ENCODE measurements at regions not wholly inside any gene's neighbourhood (a gene's known extent, or its start where the extent isn't known, plus 50 kb on each side); places are given as distances from the start of the nearest gene placed in this dataset.

DNA sequence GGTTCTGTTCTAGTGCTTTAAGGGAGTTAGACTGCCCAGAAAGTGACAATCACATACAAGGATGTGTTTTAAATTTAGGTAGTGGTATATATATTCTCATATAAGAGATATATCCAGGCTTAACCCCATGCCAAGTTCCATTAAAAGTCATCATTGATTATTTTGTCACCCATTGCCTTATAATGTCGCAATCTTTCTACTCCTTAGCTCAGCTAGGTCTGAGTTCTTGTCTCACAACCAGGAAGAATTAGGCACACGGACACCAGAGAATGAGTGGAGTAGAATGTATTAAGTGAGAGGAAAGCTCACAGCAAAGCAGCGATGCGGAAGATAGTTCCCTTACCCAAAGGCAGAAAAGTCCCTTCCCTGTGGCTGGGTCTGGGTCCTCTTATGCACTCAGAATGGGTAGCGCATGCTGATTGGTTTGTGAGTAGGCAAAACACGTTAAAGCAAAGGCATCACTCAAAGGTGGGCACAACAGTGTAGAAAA, 197.2 kb upstream of the AHR start:
- H3K9me3 ChIP-seq, result no peaks in the 10 kb centered on the region
- DNase-seq, result no peak
- TF ChIP-seq, protein P1, sequence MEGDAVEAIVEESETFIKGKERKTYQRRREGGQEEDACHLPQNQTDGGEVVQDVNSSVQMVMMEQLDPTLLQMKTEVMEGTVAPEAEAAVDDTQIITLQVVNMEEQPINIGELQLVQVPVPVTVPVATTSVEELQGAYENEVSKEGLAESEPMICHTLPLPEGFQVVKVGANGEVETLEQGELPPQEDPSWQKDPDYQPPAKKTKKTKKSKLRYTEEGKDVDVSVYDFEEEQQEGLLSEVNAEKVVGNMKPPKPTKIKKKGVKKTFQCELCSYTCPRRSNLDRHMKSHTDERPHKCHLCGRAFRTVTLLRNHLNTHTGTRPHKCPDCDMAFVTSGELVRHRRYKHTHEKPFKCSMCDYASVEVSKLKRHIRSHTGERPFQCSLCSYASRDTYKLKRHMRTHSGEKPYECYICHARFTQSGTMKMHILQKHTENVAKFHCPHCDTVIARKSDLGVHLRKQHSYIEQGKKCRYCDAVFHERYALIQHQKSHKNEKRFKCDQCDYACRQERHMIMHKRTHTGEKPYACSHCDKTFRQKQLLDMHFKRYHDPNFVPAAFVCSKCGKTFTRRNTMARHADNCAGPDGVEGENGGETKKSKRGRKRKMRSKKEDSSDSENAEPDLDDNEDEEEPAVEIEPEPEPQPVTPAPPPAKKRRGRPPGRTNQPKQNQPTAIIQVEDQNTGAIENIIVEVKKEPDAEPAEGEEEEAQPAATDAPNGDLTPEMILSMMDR (IDR thresholded peaks at IDR 0.05), result no peak
- no peaks in the 10 kb centered on the region for H3K27me3 ChIP-seq
- intact Hi-C loops (cut with DNase I; ENCODE audit: low total_unique reads), result no loop called here
- peaks cover 0 to 6% (median 2%) of the 10 kb centered on the region in 4 donors for H3K4me1 ChIP-seq
- no peaks in the 10 kb centered on the region for H3K36me3 ChIP-seq
- H3K4me3 ChIP-seq, result no peak overlapping the region
- no peak overlapping the region for H3K27ac ChIP-seq

DNA sequence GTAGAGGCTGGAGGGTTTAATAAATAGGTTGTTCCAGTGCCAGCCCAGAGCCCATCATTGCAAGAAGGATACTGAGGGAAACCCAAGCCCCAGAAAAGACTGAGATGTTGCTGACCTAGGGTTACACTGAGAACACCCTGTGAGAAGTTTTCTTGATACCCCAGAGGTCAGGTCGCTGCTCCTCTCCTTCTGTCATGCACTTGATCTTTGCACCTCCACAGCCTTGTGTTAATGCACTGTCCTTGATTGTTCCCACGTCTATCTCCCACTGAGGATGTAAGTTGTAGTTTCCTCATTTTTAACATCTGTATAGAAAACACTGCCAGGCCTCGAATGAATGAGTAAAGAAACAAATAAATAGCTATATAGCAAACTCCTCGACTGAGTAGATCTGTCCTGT, 195.3 kb upstream of the AHR start:
- Histone ChIP-seq H3K4me3 (no peak overlapping the region), H3K4me1 (peaks cover 0 to 6% (median 2%) of the 10 kb centered on the region in 4 donors), H3K27ac (no peak overlapping the region), H3K36me3 (no peaks in the 10 kb centered on the region), H3K9me3 (no peaks in the 10 kb centered on the region), H3K27me3 (no peaks in the 10 kb centered on the region)
- TF ChIP-seq, protein P1 (IDR thresholded peaks at IDR 0.05), result no peak
- intact Hi-C loops (cut with DNase I; ENCODE audit: low total_unique reads), result no loop called here
- DNase-seq, result no peak

- no peaks in the 10 kb centered on the region for H3K27me3 ChIP-seq
- H3K9me3 ChIP-seq, result no peaks in the 10 kb centered on the region
- H3K27ac ChIP-seq, result no peak overlapping the region
- intact Hi-C loops (cut with DNase I; ENCODE audit: low total_unique reads), result no loop called here
- H3K36me3 ChIP-seq, result no peaks in the 10 kb centered on the region
- TF ChIP-seq, protein P1 (IDR thresholded peaks at IDR 0.05), result no peak
- no peak for DNase-seq
- H3K4me1 ChIP-seq, result peaks cover 0 to 6% (median 2%) of the 10 kb centered on the region in 4 donors
- no peak overlapping the region for H3K4me3 ChIP-seq
Observed at GRCh38 chr7:17103984-17104383, 194.5 kb upstream of the AHR start.

GRCh38 chr7:17104419-17104818, 194.0 kb upstream of the AHR start:
- intact Hi-C loops (cut with DNase I; ENCODE audit: low total_unique reads), result no loop called here
- H3K27ac ChIP-seq, result no peak overlapping the region
- no peak overlapping the region for H3K4me3 ChIP-seq
- H3K9me3 ChIP-seq, result no peaks in the 10 kb centered on the region
- H3K36me3 ChIP-seq, result no peaks in the 10 kb centered on the region
- peaks cover 0 to 6% (median 2%) of the 10 kb centered on the region in 4 donors for H3K4me1 ChIP-seq
- H3K27me3 ChIP-seq, result no peaks in the 10 kb centered on the region
- no peak for DNase-seq
- TF ChIP-seq, protein P1 (IDR thresholded peaks at IDR 0.05), result no peak

DNA sequence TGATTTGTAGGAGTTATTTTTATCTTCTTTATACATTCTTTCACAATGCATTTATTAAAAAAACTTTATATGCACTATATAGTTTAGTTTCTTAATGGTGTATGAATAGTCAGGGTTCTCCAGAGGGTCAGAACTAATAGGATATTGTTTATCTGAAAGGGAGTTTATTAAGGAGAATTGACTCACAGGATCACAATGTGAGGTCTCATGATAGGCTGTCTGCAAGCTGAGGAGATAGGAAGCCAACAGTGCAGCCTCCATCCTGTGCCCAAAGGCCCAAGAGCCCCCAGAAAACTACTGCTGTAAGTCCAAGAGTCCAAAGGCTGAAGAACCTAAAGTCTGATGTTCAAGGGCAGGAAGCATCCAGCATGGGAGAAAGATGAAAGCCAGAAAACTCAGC, 192.8 kb upstream of the AHR start:
- H3K4me1 ChIP-seq, result peaks cover 0 to 6% (median 2%) of the 10 kb centered on the region in 4 donors
- intact Hi-C loops (cut with DNase I; ENCODE audit: low total_unique reads), result no loop called here
- no peak for DNase-seq
- H3K9me3 ChIP-seq, result no peaks in the 10 kb centered on the region
- H3K36me3 ChIP-seq, result no peaks in the 10 kb centered on the region
- no peak overlapping the region for H3K27ac ChIP-seq
- TF ChIP-seq, protein P1 (IDR thresholded peaks at IDR 0.05), result no peak
- H3K27me3 ChIP-seq, result no peaks in the 10 kb centered on the region
- no peak overlapping the region for H3K4me3 ChIP-seq

GRCh38 chr7:17108049-17108584, 190.3 kb upstream of the AHR start:
- TF ChIP-seq, protein P1 (IDR thresholded peaks at IDR 0.05), result no peak
- Histone ChIP-seq H3K27ac (no peak overlapping the region), H3K27me3 (no peaks in the 10 kb centered on the region), H3K9me3 (no peaks in the 10 kb centered on the region), H3K4me3 (no peak overlapping the region), H3K4me1 (peaks cover 0 to 6% (median 2%) of the 10 kb centered on the region in 4 donors), H3K36me3 (no peaks in the 10 kb centered on the region)
- DNase-seq, result no peak
- intact Hi-C loops (cut with DNase I; ENCODE audit: low total_unique reads), result no loop called here

All from tibial artery (tissue), 4 donors.